ENCODE measurements at regions not wholly inside any gene's neighbourhood (a gene's known extent, or its start where the extent isn't known, plus 50 kb on each side); places are given as distances from the start of the nearest gene placed in this dataset.

DNA sequence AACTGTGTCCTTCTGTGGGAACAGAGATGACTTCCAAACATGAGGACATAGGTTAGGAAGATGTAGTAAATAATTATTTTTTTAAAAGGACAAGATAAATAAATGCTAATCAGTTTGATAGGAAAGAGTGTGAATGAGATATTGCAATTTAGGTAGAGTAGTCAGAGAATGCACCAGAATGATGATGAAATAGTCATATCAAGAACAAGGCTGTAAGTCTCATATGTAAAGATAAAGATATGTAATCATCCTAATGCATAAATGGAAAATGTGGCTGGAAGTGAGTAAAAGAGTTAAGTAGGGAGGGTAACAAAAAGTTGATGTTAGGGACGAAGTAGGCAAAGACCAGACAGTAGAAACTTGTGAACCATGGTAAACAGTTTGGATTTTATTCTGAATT lies 1041.7 kb upstream of the MIR17HG start:
- TF ChIP-seq POLR2AphosphoS5 (IDR thresholded peaks at IDR 0.05) = no peak
- no peak for TF ChIP-seq POLR2A (IDR thresholded peaks at IDR 0.05)
- TF ChIP-seq, protein P1, sequence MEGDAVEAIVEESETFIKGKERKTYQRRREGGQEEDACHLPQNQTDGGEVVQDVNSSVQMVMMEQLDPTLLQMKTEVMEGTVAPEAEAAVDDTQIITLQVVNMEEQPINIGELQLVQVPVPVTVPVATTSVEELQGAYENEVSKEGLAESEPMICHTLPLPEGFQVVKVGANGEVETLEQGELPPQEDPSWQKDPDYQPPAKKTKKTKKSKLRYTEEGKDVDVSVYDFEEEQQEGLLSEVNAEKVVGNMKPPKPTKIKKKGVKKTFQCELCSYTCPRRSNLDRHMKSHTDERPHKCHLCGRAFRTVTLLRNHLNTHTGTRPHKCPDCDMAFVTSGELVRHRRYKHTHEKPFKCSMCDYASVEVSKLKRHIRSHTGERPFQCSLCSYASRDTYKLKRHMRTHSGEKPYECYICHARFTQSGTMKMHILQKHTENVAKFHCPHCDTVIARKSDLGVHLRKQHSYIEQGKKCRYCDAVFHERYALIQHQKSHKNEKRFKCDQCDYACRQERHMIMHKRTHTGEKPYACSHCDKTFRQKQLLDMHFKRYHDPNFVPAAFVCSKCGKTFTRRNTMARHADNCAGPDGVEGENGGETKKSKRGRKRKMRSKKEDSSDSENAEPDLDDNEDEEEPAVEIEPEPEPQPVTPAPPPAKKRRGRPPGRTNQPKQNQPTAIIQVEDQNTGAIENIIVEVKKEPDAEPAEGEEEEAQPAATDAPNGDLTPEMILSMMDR (IDR thresholded peaks at IDR 0.05) = no peak
